Rectal smooth muscle tissue (tissue), 1 donor: ENCODE measurements at regions not wholly inside any gene's neighbourhood (a gene's known extent, or its start where the extent isn't known, plus 50 kb on each side); places are given as distances from the start of the nearest gene placed in this dataset.

ENCODE experiments used
- H3K27ac ChIP-seq: one replicate; pipeline ENCODE4 v1.7.0; 2013; ENCODE audit warnings: low read depth, low read length, inconsistent platforms
- H3K27me3 ChIP-seq: one replicate; pipeline ENCODE4 v1.7.0; 2013; ENCODE audit warnings: low read length; ENCODE audit not compliant: control insufficient read depth, insufficient read depth
- H3K36me3 ChIP-seq: one replicate; pipeline ENCODE4 v1.7.0; 2013; ENCODE audit warnings: low read length; ENCODE audit not compliant: control insufficient read depth, insufficient read depth
- H3K4me1 ChIP-seq: one replicate; pipeline ENCODE4 v1.7.0; 2013; ENCODE audit warnings: low read length; ENCODE audit not compliant: control insufficient read depth, insufficient read depth
- H3K4me3 ChIP-seq: one replicate; pipeline ENCODE4 v1.7.0; 2013; ENCODE audit warnings: low read length
- H3K9ac ChIP-seq: one replicate; pipeline ENCODE4 v1.7.0; 2013; ENCODE audit warnings: low read length

GRCh38 chr9:11257992-11258391 lies 645.2 kb upstream of the PTPRD start:
- no peak overlapping the region for H3K9ac ChIP-seq
- H3K27ac ChIP-seq: no peak overlapping the region
- H3K36me3 ChIP-seq: no peaks in the 10 kb centered on the region
- H3K4me3 ChIP-seq: no peak overlapping the region
- no peaks in the 10 kb centered on the region for H3K4me1 ChIP-seq
- no peaks in the 10 kb centered on the region for H3K27me3 ChIP-seq

DNA sequence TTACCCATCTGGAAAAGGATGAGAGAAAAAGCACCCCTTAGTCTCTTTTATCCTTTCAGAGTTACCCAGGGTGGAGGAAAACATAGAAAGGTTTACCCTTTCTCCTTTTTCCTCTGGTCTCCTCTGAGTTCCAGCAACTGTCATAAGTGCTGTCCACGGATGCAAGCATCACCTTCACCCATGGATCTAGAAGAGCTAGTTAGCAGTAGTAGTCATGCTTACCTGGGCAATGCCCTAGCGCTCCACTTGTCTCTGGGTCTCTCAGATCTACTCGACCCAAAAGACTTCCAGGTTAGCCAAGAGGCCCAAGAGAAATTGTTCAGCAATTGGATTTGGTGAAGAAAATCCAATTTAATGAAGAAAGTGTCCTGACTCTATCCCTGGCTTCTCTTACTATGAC lies 656.2 kb upstream of the PTPRD start:
- Histone ChIP-seq H3K9ac (no peak overlapping the region), H3K27me3 (no peaks in the 10 kb centered on the region), H3K4me3 (no peak overlapping the region), H3K27ac (no peak overlapping the region), H3K36me3 (no peaks in the 10 kb centered on the region), H3K4me1 (no peaks in the 10 kb centered on the region)

DNA sequence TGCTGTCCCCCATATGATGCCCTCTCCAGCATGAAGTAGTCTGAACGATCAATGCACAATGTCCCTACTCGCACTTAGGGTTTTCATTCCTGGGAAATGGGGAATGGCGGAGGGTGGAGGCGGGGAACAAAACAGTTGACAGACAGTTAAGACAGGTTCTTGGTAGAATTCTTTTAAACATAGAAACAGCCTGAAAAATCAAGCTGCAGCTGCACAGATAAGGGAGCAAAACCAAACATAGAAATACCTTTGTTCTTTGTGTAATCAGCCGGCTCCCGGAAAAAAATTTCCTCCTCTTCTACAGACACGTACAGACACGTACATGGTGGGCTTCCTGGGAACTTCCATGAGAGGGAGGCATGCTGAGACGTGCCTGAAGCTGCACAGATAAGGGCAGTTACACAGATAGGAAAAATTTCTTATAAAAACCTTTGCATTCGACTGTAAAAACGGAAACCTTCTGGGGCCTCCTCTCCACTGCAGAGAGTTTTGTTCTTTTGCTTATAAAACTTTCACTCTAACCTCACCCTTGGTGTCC lies 662.4 kb upstream of the PTPRD start:
- no peak overlapping the region for H3K27ac ChIP-seq
- no peak overlapping the region for H3K9ac ChIP-seq
- no peaks in the 10 kb centered on the region for H3K27me3 ChIP-seq
- H3K36me3 ChIP-seq: no peaks in the 10 kb centered on the region
- no peak overlapping the region for H3K4me3 ChIP-seq
- H3K4me1 ChIP-seq: no peaks in the 10 kb centered on the region

DNA sequence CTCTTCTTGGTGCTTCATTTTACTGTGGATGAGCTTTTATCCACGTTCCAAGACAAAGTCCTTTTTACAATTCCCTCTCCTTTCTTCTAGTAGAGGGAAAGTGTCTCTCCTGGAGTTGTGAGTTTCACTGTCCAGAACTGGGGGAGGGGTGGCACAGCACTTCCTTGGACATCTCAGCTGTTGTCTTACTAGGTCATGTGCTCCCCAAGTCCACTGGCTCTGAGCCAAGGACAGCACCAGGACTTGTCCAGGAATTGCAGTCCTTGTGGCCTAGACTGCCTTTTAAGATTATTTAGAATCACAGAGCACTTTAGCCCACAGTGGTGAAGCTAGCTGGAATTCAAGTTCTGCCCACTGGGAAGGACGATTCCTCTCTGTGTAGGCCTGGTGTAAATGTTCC lies 700.2 kb upstream of the PTPRD start:
- Histone ChIP-seq H3K4me3 (no peak overlapping the region), H3K9ac (no peak overlapping the region), H3K27me3 (no peaks in the 10 kb centered on the region), H3K36me3 (no peaks in the 10 kb centered on the region), H3K27ac (no peak overlapping the region), H3K4me1 (no peaks in the 10 kb centered on the region)

- Histone ChIP-seq H3K4me3 (no peak overlapping the region), H3K9ac (no peak overlapping the region), H3K27ac (no peak overlapping the region), H3K4me1 (no peaks in the 10 kb centered on the region), H3K27me3 (no peaks in the 10 kb centered on the region), H3K36me3 (no peaks in the 10 kb centered on the region)
These were observed 706.1 kb upstream of the PTPRD start for GRCh38 chr9:11318946-11319345.

DNA sequence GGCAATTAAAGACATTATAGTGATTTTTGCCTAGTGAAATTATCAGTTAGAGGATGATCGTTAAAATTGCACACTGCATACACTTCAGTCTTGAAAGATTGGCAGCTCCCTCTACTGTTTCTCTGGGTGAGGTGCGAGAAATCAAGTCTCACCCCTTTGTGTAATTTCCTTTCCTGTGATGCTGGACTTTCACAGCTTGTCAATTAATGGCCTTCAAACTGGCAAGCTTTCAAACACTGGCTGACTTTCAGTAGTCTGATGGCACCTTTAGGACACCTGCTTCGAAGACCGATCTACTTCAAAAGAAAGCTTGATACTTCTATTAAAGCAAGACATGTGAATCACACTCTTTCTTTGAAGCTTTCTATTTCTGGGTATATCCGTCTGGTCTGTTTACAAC lies 706.7 kb upstream of the PTPRD start:
- Histone ChIP-seq H3K27ac (no peak overlapping the region), H3K27me3 (no peaks in the 10 kb centered on the region), H3K4me1 (no peaks in the 10 kb centered on the region), H3K4me3 (no peak overlapping the region), H3K9ac (no peak overlapping the region), H3K36me3 (no peaks in the 10 kb centered on the region)

- Histone ChIP-seq H3K36me3 (no peaks in the 10 kb centered on the region), H3K27me3 (no peaks in the 10 kb centered on the region), H3K4me3 (no peak overlapping the region), H3K9ac (no peak overlapping the region), H3K27ac (no peak overlapping the region), H3K4me1 (no peaks in the 10 kb centered on the region)
These were observed 708.2 kb upstream of the PTPRD start for GRCh38 chr9:11320989-11321388.

DNA sequence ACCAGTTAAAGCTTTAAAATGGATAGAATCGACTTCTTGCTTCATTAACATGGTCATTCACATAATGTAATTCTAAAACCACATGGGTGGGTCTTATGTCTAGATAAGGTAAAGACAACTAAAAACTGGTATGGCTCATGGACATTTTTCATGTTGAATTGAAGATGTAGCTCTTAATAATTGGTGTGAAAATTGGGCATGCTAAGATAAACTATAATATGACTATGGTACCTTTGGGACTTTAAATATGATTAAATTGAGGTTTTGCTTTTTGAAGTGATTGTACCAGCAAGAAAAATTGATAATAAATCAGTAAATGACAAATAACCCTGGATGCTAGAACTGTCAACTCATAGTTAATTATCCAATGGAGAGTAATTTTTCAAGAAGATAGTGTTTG lies 710.7 kb upstream of the PTPRD start:
- no peaks in the 10 kb centered on the region for H3K36me3 ChIP-seq
- no peak overlapping the region for H3K4me3 ChIP-seq
- H3K4me1 ChIP-seq: no peaks in the 10 kb centered on the region
- H3K9ac ChIP-seq: no peak overlapping the region
- no peak overlapping the region for H3K27ac ChIP-seq
- no peaks in the 10 kb centered on the region for H3K27me3 ChIP-seq

DNA sequence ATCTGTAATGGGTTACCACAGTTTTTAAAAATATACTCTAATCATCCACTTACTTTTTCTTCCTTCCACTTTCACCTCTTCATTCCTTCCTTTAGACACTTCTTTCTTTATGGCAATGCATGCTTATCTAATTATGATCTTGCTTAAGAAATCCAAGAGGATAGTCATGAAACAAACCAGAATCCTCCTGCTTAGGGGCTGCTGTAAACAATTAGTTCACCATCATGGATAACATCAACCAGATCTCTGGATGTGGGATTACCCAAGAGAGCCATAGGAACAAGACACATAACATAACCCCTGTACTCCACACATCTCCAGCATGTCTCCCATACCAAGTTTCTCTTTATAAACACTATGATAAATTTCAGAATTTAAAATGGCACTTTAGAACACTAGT lies 713.4 kb upstream of the PTPRD start:
- no peaks in the 10 kb centered on the region for H3K27me3 ChIP-seq
- no peak overlapping the region for H3K9ac ChIP-seq
- H3K4me3 ChIP-seq: no peak overlapping the region
- H3K36me3 ChIP-seq: no peaks in the 10 kb centered on the region
- H3K27ac ChIP-seq: no peak overlapping the region
- no peaks in the 10 kb centered on the region for H3K4me1 ChIP-seq

DNA sequence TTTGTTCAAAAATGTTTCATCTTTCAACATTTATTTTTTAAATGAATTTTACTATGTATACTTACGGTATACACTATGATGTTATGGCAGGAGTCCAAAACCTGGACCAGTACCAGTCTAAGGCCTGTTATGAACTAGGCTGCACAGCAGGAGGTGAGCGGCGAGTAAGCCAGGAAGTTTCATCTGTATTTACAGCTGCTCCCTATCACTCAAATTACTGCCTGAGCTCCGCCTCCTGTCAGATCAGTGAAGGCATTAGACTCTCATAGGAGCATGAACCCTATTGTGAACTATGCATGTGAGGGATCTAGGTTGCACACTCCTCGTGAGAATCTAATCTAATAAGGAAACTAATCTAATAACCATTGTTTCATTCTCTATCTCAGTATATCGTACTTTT lies 715.5 kb upstream of the PTPRD start:
- no peaks in the 10 kb centered on the region for H3K36me3 ChIP-seq
- no peaks in the 10 kb centered on the region for H3K4me1 ChIP-seq
- no peaks in the 10 kb centered on the region for H3K27me3 ChIP-seq

GRCh38 chr9:11335011-11335410 lies 722.2 kb upstream of the PTPRD start:
- Histone ChIP-seq H3K4me3 (no peak overlapping the region), H3K27me3 (no peaks in the 10 kb centered on the region), H3K36me3 (no peaks in the 10 kb centered on the region), H3K27ac (no peak overlapping the region), H3K9ac (no peak overlapping the region), H3K4me1 (no peaks in the 10 kb centered on the region)

More for the DNA sequence above, 715.5 kb upstream of the PTPRD start:
- H3K27ac ChIP-seq: no peak overlapping the region
- no peak overlapping the region for H3K4me3 ChIP-seq
- H3K9ac ChIP-seq: no peak overlapping the region

- no peak overlapping the region for H3K4me3 ChIP-seq
- no peak overlapping the region for H3K9ac ChIP-seq
- no peak overlapping the region for H3K27ac ChIP-seq
- H3K4me1 ChIP-seq: no peaks in the 10 kb centered on the region
- H3K27me3 ChIP-seq: no peaks in the 10 kb centered on the region
- H3K36me3 ChIP-seq: no peaks in the 10 kb centered on the region
These were observed 725.3 kb upstream of the PTPRD start for GRCh38 chr9:11338130-11338529.

DNA sequence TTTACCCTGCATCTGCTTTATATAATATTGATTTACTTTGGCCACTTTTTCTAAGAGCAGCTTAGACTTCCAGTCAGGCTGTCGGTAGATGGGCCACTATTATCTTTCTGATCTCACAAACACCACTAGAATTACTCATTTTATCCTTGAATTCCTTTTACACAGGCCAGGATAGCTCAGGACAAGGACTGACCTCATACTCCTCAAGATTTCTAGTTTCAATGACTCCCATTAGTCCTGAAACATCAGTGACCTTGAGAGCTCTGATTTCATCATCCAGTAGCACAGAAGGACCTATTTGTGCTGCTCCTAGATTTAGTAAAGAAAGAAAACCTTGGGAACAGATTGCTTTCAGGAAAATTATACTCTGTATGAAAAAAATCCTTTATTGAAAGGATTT lies 727.9 kb upstream of the PTPRD start:
- Histone ChIP-seq H3K4me1 (no peaks in the 10 kb centered on the region), H3K27me3 (no peaks in the 10 kb centered on the region), H3K36me3 (no peaks in the 10 kb centered on the region), H3K9ac (no peak overlapping the region), H3K4me3 (no peak overlapping the region), H3K27ac (no peak overlapping the region)
